ENCODE measurements at regions not wholly inside any gene's neighbourhood (a gene's known extent, or its start where the extent isn't known, plus 50 kb on each side); places are given as distances from the start of the nearest gene placed in this dataset.
"Not testable (repeated sequence)": the region's sequence is repeated elsewhere in the genome, so short reads cannot be mapped to it uniquely, and the experiment has no call there.

DNA sequence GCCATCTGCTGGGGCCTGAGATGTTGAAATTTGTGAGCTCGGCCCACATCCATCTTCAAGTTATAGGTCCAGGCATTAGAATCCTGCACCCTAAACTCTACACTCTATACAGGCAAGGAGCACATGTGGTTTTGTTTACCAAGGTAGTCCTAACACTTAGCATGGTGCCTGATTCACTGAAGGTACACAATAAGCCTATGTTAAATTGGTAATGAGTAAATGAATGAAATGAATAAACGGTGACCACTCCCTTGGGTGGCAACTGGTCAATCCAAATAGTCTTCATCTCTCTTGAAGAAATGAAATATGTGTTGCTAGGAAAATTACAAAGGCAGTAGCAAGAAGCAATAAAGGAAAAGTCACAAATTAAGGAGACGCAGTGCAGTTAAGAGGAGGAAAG is 359.3 kb upstream of the UBE2E2 start:
- Mint-ChIP-seq H3K4me3 (ENCODE audit: unreplicated experiment) (no peak overlapping the region), H3K4me1 (ENCODE audit: unreplicated experiment) (no peaks in the 10 kb centered on the region), H3K27ac (ENCODE audit: unreplicated experiment) (no peak overlapping the region), H3K27me3 (ENCODE audit: unreplicated experiment) (no peaks in the 10 kb centered on the region), H3K9me3 (ENCODE audit: unreplicated experiment) (no peaks in the 10 kb centered on the region), H3K36me3 (ENCODE audit: low read depth, unreplicated experiment) (no peaks in the 10 kb centered on the region)
- no peak for DNase-seq (ENCODE audit: low spot score)
- TF ChIP-seq, protein P1, sequence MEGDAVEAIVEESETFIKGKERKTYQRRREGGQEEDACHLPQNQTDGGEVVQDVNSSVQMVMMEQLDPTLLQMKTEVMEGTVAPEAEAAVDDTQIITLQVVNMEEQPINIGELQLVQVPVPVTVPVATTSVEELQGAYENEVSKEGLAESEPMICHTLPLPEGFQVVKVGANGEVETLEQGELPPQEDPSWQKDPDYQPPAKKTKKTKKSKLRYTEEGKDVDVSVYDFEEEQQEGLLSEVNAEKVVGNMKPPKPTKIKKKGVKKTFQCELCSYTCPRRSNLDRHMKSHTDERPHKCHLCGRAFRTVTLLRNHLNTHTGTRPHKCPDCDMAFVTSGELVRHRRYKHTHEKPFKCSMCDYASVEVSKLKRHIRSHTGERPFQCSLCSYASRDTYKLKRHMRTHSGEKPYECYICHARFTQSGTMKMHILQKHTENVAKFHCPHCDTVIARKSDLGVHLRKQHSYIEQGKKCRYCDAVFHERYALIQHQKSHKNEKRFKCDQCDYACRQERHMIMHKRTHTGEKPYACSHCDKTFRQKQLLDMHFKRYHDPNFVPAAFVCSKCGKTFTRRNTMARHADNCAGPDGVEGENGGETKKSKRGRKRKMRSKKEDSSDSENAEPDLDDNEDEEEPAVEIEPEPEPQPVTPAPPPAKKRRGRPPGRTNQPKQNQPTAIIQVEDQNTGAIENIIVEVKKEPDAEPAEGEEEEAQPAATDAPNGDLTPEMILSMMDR (IDR thresholded peaks at IDR 0.05; ENCODE audit: unreplicated experiment): no peak

GRCh38 chr3:22846566-22846965 is 356.6 kb upstream of the UBE2E2 start:
- Mint-ChIP-seq H3K4me1 (ENCODE audit: unreplicated experiment) (no peaks in the 10 kb centered on the region), H3K27ac (ENCODE audit: unreplicated experiment) (no peak overlapping the region), H3K27me3 (ENCODE audit: unreplicated experiment) (no peaks in the 10 kb centered on the region), H3K4me3 (ENCODE audit: unreplicated experiment) (no peak overlapping the region), H3K9me3 (ENCODE audit: unreplicated experiment) (no peaks in the 10 kb centered on the region), H3K36me3 (ENCODE audit: low read depth, unreplicated experiment) (no peaks in the 10 kb centered on the region)
- TF ChIP-seq, protein P1 (IDR thresholded peaks at IDR 0.05; ENCODE audit: unreplicated experiment): no peak
- DNase-seq (ENCODE audit: low spot score): no peak

DNA sequence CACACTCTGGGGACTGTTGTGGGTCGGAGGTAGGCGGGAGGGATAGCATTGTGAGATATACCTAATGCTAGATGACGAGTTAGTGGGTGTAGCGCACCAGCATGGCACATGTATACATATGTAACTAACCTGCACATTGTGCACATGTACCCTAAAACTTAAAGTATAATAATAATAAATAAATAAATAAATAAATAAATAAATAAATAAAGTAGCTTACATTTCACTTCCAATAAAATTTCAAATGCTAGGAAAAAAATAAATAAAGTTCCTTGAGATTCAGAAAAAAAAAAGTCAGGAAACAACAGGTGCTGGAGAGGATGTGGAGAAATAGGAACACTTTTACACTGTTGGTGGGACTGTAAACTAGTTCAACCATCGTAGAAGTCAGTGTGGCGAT is 353.5 kb upstream of the UBE2E2 start:
- not testable (repeated sequence) for H3K4me3 Mint-ChIP-seq (ENCODE audit: unreplicated experiment); H3K27ac Mint-ChIP-seq (ENCODE audit: unreplicated experiment); H3K4me1 Mint-ChIP-seq (ENCODE audit: unreplicated experiment); DNase-seq (ENCODE audit: low spot score); H3K9me3 Mint-ChIP-seq (ENCODE audit: unreplicated experiment); H3K36me3 Mint-ChIP-seq (ENCODE audit: low read depth, unreplicated experiment); H3K27me3 Mint-ChIP-seq (ENCODE audit: unreplicated experiment)

GRCh38 chr3:22856811-22857210 is 346.3 kb upstream of the UBE2E2 start:
- Mint-ChIP-seq H3K4me3 (ENCODE audit: unreplicated experiment) (no peak overlapping the region), H3K27ac (ENCODE audit: unreplicated experiment) (no peak overlapping the region), H3K36me3 (ENCODE audit: low read depth, unreplicated experiment) (no peaks in the 10 kb centered on the region), H3K9me3 (ENCODE audit: unreplicated experiment) (no peaks in the 10 kb centered on the region), H3K27me3 (ENCODE audit: unreplicated experiment) (peaks cover 2% of the 10 kb centered on the region), H3K4me1 (ENCODE audit: unreplicated experiment) (no peaks in the 10 kb centered on the region)
- TF ChIP-seq, protein P1 (IDR thresholded peaks at IDR 0.05; ENCODE audit: unreplicated experiment): no peak
- DNase-seq (ENCODE audit: low spot score): no peak

GRCh38 chr3:22858486-22858885 is 344.6 kb upstream of the UBE2E2 start:
- Mint-ChIP-seq H3K27ac (ENCODE audit: unreplicated experiment) (no peak overlapping the region), H3K27me3 (ENCODE audit: unreplicated experiment) (peaks cover 3% of the 10 kb centered on the region), H3K9me3 (ENCODE audit: unreplicated experiment) (no peaks in the 10 kb centered on the region), H3K4me3 (ENCODE audit: unreplicated experiment) (no peak overlapping the region), H3K36me3 (ENCODE audit: low read depth, unreplicated experiment) (no peaks in the 10 kb centered on the region), H3K4me1 (ENCODE audit: unreplicated experiment) (no peaks in the 10 kb centered on the region)
- DNase-seq (ENCODE audit: low spot score): no peak
- TF ChIP-seq, protein P1 (IDR thresholded peaks at IDR 0.05; ENCODE audit: unreplicated experiment): no peak

GRCh38 chr3:22859618-22860017 is 343.5 kb upstream of the UBE2E2 start:
- H3K27me3 Mint-ChIP-seq (ENCODE audit: unreplicated experiment): peaks cover 3% of the 10 kb centered on the region
- H3K4me3 Mint-ChIP-seq (ENCODE audit: unreplicated experiment): no peak overlapping the region
- no peaks in the 10 kb centered on the region for H3K4me1 Mint-ChIP-seq (ENCODE audit: unreplicated experiment)
- H3K27ac Mint-ChIP-seq (ENCODE audit: unreplicated experiment): no peak overlapping the region
- H3K9me3 Mint-ChIP-seq (ENCODE audit: unreplicated experiment): no peaks in the 10 kb centered on the region
- no peaks in the 10 kb centered on the region for H3K36me3 Mint-ChIP-seq (ENCODE audit: low read depth, unreplicated experiment)
- TF ChIP-seq, protein P1 (IDR thresholded peaks at IDR 0.05; ENCODE audit: unreplicated experiment): no peak
- no peak for DNase-seq (ENCODE audit: low spot score)

All from endothelial cell (in vitro differentiated cells).